ENCODE measurements at regions not wholly inside any gene's neighbourhood (a gene's known extent, or its start where the extent isn't known, plus 50 kb on each side); places are given as distances from the start of the nearest gene placed in this dataset.

DNA sequence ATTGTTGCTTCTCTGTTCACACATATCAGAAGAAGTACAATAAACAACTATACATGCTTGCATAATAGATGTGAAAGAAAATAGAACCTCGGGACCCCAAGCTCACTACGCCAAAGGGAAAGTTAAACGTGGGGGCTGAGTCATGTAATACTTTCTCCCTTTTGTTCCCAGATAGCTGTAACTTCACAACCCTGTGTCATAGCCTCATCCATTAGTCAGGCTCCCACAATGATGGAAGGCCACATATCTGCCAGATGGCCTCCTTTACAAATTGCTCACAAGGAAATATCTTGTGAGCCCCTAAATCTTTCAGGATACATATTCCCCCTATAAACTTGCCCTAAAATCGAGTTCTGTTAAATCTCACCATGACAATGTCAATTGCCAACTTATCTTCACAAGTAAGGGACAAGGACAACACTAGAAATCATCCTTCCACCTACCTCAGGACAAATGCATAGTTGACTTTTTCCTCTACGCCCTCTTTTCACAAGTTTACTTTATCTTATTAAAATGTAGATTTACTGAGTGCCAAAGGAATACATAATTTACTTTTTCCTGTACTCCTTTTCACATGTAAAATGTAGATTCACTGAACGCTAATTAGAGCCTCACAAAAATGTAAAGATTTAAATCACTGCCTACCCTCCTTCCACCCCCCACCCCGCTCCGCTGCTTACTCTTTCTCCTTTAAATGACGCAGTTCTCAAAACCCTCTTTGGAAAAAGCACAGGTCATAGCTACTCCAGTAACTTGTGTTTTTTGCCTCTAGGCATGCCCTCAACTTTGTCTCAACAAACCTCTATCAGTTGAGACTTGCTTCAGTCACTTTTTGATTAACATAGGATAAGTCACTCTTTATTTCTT is 477.1 kb downstream of the DTHD1 start:
- no peaks in the 10 kb centered on the region for H3K9me3 ChIP-seq (ENCODE audit: control insufficient read depth in 2 of 2, insufficient read depth in 1 of 2, low read depth in 1 of 2, low read length in 1 of 2)
- no peak overlapping the region for H3K27ac ChIP-seq (ENCODE audit: low read depth in 1 of 3, low read length in 2 of 3)
- no peaks in the 10 kb centered on the region for H3K36me3 ChIP-seq (ENCODE audit: control insufficient read depth in 3 of 3, insufficient read depth in 2 of 3, low read depth in 1 of 3, low read length in 3 of 3)
- H3K27me3 ChIP-seq (ENCODE audit: control insufficient read depth in 3 of 3, insufficient read depth in 3 of 3, low read length in 3 of 3): peaks cover 0 to 2% (median 0%) of the 10 kb centered on the region in 3 donors
- WGBS, 3 donors: 60 to 73% (median 72%) methylated on average over 9 of the region's 9 CpGs
- FAIRE-seq (no peak), DNase-seq (no peak)
- peaks cover 0 to 9% (median 0%) of the 10 kb centered on the region in 3 donors for H3K4me1 ChIP-seq (ENCODE audit: control insufficient read depth in 3 of 3, insufficient read depth in 2 of 3, low read depth in 1 of 3, low read length in 2 of 3)
- no peak overlapping the region for H3K4me3 ChIP-seq (ENCODE audit: low read depth in 1 of 3, low read length in 3 of 3)

DNA sequence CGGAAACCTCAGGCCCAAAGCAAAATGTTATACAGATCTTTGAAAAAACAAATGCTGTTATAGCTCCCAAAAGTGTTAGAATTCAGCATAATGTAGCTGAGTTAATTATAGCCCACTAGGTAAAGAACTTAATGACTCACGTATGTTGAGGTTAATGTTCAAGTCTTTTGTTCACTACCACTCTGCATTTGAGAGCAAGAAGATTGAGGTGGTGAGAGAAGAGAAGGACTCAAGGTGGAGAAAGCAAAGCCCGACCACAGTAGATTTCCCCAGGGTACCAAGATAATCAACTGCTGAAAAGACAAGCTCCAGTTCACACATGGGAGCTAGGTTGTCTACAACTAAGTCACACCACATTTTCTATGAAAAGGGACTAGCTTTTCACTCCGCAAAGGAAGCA is 480.2 kb downstream of the DTHD1 start:
- DNase-seq (no peak), FAIRE-seq (no peak)
- Histone ChIP-seq H3K9me3 (ENCODE audit: control insufficient read depth in 2 of 2, insufficient read depth in 1 of 2, low read depth in 1 of 2, low read length in 1 of 2) (no peaks in the 10 kb centered on the region), H3K27me3 (ENCODE audit: control insufficient read depth in 3 of 3, insufficient read depth in 3 of 3, low read length in 3 of 3) (peaks cover 0 to 2% (median 0%) of the 10 kb centered on the region in 3 donors), H3K4me1 (ENCODE audit: control insufficient read depth in 3 of 3, insufficient read depth in 2 of 3, low read depth in 1 of 3, low read length in 2 of 3) (peaks cover 0 to 9% (median 0%) of the 10 kb centered on the region in 3 donors), H3K36me3 (ENCODE audit: control insufficient read depth in 3 of 3, insufficient read depth in 2 of 3, low read depth in 1 of 3, low read length in 3 of 3) (no peaks in the 10 kb centered on the region), H3K27ac (ENCODE audit: low read depth in 1 of 3, low read length in 2 of 3) (no peak overlapping the region), H3K4me3 (ENCODE audit: low read depth in 1 of 3, low read length in 3 of 3) (no peak overlapping the region)
- 70 to 82% (median 71%) methylated on average over 4 of the region's 4 CpGs for WGBS, 3 donors

DNA sequence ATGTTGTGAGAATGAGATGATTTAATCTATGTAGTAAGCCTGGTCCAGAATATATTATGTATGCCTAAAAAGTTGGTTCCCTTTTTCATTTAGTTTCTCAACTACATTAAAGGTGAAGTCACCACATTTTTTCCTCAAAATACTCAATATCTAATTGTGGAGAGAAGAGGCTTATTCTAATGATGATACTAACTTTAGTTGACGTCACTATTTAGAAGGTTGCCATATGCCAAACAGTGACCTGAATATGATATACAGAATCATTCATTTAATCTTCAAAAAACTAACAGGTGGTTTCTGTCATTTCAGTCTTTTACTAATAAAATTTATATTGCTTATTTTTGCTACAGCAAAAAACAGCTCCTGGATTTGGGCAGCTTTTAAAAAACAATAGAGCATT is 480.7 kb upstream of the NWD2 start:
- DNase-seq: no peak
- Histone ChIP-seq H3K27me3 (ENCODE audit: control insufficient read depth in 3 of 3, insufficient read depth in 3 of 3, low read length in 3 of 3) (no peaks in the 10 kb centered on the region), H3K9me3 (ENCODE audit: control insufficient read depth in 2 of 2, insufficient read depth in 1 of 2, low read depth in 1 of 2, low read length in 1 of 2) (no peaks in the 10 kb centered on the region), H3K36me3 (ENCODE audit: control insufficient read depth in 3 of 3, insufficient read depth in 2 of 3, low read depth in 1 of 3, low read length in 3 of 3) (no peaks in the 10 kb centered on the region), H3K4me3 (ENCODE audit: low read depth in 1 of 3, low read length in 3 of 3) (no peak overlapping the region), H3K27ac (ENCODE audit: low read depth in 1 of 3, low read length in 2 of 3) (no peak overlapping the region), H3K4me1 (ENCODE audit: control insufficient read depth in 3 of 3, insufficient read depth in 2 of 3, low read depth in 1 of 3, low read length in 2 of 3) (no peaks in the 10 kb centered on the region)
- WGBS, 3 donors: 77 to 88% (median 87%) methylated on average over 1 of the region's 1 CpG
- no peak for FAIRE-seq

DNA sequence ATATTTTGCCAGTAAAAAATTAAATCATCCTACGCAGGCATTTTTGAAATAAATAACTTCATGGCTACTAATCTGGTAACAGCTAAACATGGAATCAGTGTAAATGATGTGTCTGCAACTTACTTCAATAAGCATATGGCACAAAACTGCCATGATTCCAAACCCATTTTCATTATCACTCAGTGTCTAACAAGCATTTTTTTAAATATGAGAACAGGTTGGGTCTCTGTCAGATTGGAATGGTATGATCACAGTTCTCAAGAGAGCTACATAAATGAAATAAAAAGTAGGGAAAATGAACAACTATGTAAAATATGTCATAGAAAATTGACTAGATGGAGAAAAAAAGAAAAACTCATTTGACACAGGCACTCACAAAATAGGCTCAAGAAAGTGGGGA is 476.9 kb upstream of the NWD2 start:
- FAIRE-seq: no peak
- WGBS, 3 donors: 81 to 91% (median 86%) methylated on average over 1 of the region's 1 CpG

DNA sequence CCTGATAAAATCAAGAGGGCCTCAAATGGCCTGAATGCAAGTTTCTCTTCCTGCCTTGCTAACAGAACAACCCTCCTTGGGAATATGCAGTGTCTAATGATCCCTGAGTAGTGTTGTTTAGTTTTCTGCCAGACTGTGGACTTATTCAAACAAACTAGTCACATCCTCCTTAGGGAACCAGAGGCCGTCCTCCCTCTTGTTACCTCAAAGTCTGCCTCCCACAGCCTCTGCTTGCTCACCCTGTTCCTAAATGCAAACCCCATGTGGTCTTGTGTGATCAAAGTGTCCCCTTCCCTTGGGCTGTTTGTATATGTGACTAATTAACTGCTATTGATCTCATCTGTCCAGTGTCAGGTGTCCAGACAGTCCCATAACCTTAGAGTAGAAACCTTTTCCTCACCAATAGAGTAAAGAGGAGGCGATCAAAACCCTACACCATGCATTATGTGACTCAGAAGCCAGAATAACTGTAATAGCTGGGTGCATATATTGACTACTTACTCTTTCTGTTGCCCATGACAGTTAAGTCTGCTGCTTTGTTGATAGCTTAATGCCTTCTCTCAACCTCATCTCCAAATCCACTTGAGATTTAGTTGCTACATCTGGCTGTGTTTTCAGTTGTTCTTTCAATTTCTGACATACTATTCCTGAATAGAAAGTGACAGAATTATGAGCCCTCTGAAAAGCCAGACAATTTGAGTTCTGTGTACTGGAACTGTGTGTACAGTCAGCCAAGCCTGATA is 473.0 kb upstream of the NWD2 start:
- no peaks in the 10 kb centered on the region for H3K36me3 ChIP-seq (ENCODE audit: control insufficient read depth in 3 of 3, insufficient read depth in 2 of 3, low read depth in 1 of 3, low read length in 3 of 3)
- DNase-seq: no peak
- no peaks in the 10 kb centered on the region for H3K9me3 ChIP-seq (ENCODE audit: control insufficient read depth in 2 of 2, insufficient read depth in 1 of 2, low read depth in 1 of 2, low read length in 1 of 2)
- WGBS, 3 donors: 48 to 71% (median 56%) methylated on average over 2 of the region's 2 CpGs
- no peak overlapping the region for H3K4me3 ChIP-seq (ENCODE audit: low read depth in 1 of 3, low read length in 3 of 3)
- H3K27ac ChIP-seq (ENCODE audit: low read depth in 1 of 3, low read length in 2 of 3): no peak overlapping the region
- no peak for FAIRE-seq
- no peaks in the 10 kb centered on the region for H3K4me1 ChIP-seq (ENCODE audit: control insufficient read depth in 3 of 3, insufficient read depth in 2 of 3, low read depth in 1 of 3, low read length in 2 of 3)
- H3K27me3 ChIP-seq (ENCODE audit: control insufficient read depth in 3 of 3, insufficient read depth in 3 of 3, low read length in 3 of 3): no peaks in the 10 kb centered on the region

More for the DNA sequence above, 476.9 kb upstream of the NWD2 start:
- no peak for DNase-seq
- no peaks in the 10 kb centered on the region for H3K27me3 ChIP-seq (ENCODE audit: control insufficient read depth in 3 of 3, insufficient read depth in 3 of 3, low read length in 3 of 3)
- H3K4me3 ChIP-seq (ENCODE audit: low read depth in 1 of 3, low read length in 3 of 3): no peak overlapping the region
- H3K36me3 ChIP-seq (ENCODE audit: control insufficient read depth in 3 of 3, insufficient read depth in 2 of 3, low read depth in 1 of 3, low read length in 3 of 3): no peaks in the 10 kb centered on the region
- no peaks in the 10 kb centered on the region for H3K9me3 ChIP-seq (ENCODE audit: control insufficient read depth in 2 of 2, insufficient read depth in 1 of 2, low read depth in 1 of 2, low read length in 1 of 2)
- no peaks in the 10 kb centered on the region for H3K4me1 ChIP-seq (ENCODE audit: control insufficient read depth in 3 of 3, insufficient read depth in 2 of 3, low read depth in 1 of 3, low read length in 2 of 3)
- H3K27ac ChIP-seq (ENCODE audit: low read depth in 1 of 3, low read length in 2 of 3): no peak overlapping the region

DNA sequence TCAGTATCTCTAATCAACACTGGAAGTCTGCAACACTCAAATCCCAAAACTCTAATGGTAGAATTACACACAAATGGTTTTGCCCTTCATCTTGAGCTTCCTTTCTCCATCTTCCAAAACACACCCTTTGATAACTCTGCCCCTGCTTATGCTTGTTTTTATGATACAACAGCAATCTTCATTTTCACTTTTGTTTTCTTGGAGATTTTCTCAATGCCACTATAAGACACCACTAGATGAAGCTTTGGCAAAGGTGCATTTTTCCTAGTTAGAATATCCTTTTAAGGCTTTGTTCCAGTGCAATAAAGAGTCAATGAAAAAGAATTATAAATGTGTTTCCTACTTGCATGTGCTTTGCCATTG is 472.4 kb upstream of the NWD2 start:
- no peak overlapping the region for H3K4me3 ChIP-seq (ENCODE audit: low read depth in 1 of 3, low read length in 3 of 3)
- H3K36me3 ChIP-seq (ENCODE audit: control insufficient read depth in 3 of 3, insufficient read depth in 2 of 3, low read depth in 1 of 3, low read length in 3 of 3): no peaks in the 10 kb centered on the region
- H3K9me3 ChIP-seq (ENCODE audit: control insufficient read depth in 2 of 2, insufficient read depth in 1 of 2, low read depth in 1 of 2, low read length in 1 of 2): no peaks in the 10 kb centered on the region
- H3K27ac ChIP-seq (ENCODE audit: low read depth in 1 of 3, low read length in 2 of 3): no peak overlapping the region
- DNase-seq: no peak
- no peak for FAIRE-seq
- no peaks in the 10 kb centered on the region for H3K4me1 ChIP-seq (ENCODE audit: control insufficient read depth in 3 of 3, insufficient read depth in 2 of 3, low read depth in 1 of 3, low read length in 2 of 3)
- H3K27me3 ChIP-seq (ENCODE audit: control insufficient read depth in 3 of 3, insufficient read depth in 3 of 3, low read length in 3 of 3): no peaks in the 10 kb centered on the region

DNA sequence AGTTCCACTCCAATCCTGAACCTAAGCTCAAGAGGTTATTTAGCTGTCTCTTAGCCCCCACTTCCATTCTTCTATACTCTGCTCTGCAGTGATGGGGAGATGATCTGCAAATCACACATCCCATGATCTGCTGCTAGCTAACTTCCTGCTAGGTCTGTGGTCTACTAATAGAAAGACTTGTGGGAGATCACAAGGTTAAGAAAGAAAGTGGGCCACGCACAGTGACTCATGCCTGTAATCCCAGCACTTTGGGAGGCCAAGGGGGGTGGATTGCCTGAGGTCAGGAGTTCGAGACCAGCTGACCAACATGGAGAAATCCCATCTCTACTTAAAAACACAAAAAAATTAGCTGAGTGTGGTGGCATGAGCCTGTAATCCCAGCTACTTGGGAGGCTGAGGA is 471.1 kb upstream of the NWD2 start:
- Histone ChIP-seq H3K27ac (ENCODE audit: low read depth in 1 of 3, low read length in 2 of 3) (no peak overlapping the region), H3K36me3 (ENCODE audit: control insufficient read depth in 3 of 3, insufficient read depth in 2 of 3, low read depth in 1 of 3, low read length in 3 of 3) (no peaks in the 10 kb centered on the region), H3K27me3 (ENCODE audit: control insufficient read depth in 3 of 3, insufficient read depth in 3 of 3, low read length in 3 of 3) (no peaks in the 10 kb centered on the region), H3K4me1 (ENCODE audit: control insufficient read depth in 3 of 3, insufficient read depth in 2 of 3, low read depth in 1 of 3, low read length in 2 of 3) (no peaks in the 10 kb centered on the region), H3K4me3 (ENCODE audit: low read depth in 1 of 3, low read length in 3 of 3) (no peak overlapping the region), H3K9me3 (ENCODE audit: control insufficient read depth in 2 of 2, insufficient read depth in 1 of 2, low read depth in 1 of 2, low read length in 1 of 2) (no peaks in the 10 kb centered on the region)
- DNase-seq (no peak), FAIRE-seq (no peak)
- 47 to 67% (median 50%) methylated on average over 2 of the region's 2 CpGs for WGBS, 3 donors

DNA sequence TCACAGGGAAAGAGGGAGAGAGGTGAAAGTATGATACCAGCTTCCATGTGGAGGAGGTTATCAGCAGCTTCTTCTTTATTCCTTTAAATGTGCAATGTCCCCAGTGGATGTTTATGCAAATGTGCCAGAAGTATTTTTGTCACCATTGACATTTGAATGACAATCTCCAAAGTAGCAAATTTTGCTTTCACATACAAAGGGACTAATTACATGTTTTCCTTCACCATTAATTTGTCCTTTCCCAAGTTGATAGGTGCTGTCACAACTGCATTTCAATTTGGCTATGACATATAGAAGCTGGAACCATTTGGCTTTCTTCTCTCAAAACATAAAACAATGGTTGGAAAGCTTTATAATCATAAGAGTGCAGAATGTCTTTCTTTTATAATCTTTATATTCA is 469.0 kb upstream of the NWD2 start:
- Histone ChIP-seq H3K9me3 (ENCODE audit: control insufficient read depth in 2 of 2, insufficient read depth in 1 of 2, low read depth in 1 of 2, low read length in 1 of 2) (no peaks in the 10 kb centered on the region), H3K4me3 (ENCODE audit: low read depth in 1 of 3, low read length in 3 of 3) (no peak overlapping the region), H3K36me3 (ENCODE audit: control insufficient read depth in 3 of 3, insufficient read depth in 2 of 3, low read depth in 1 of 3, low read length in 3 of 3) (no peaks in the 10 kb centered on the region), H3K4me1 (ENCODE audit: control insufficient read depth in 3 of 3, insufficient read depth in 2 of 3, low read depth in 1 of 3, low read length in 2 of 3) (no peaks in the 10 kb centered on the region), H3K27ac (ENCODE audit: low read depth in 1 of 3, low read length in 2 of 3) (no peak overlapping the region), H3K27me3 (ENCODE audit: control insufficient read depth in 3 of 3, insufficient read depth in 3 of 3, low read length in 3 of 3) (no peaks in the 10 kb centered on the region)
- DNase-seq (no peak), FAIRE-seq (no peak)
